ENCODE measurements at regions not wholly inside any gene's neighbourhood (a gene's known extent, or its start where the extent isn't known, plus 50 kb on each side); places are given as distances from the start of the nearest gene placed in this dataset.
"Not testable (repeated sequence)": the region's sequence is repeated elsewhere in the genome, so short reads cannot be mapped to it uniquely, and the experiment has no call there.

DNA sequence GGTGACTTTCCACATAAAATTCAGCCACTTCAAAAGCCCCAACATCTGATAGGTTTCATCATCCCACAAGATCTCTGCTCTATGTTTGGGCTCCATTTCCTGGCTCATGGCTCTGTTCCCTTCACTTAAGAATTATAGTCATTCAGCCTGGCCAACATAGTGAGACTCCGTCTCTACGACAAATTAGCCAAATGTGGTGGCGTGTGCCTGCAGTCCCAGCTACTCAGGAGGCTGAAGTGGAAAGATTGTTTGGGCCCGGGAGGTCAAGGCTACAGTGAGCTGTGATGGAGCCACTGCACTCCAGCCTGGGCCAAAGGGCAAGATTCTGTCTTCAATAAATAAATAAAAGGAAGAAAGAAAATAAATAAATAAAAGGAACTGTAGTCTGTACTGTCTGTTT is 57.9 kb upstream of the CTSV start:
- no peak for DNase-seq

DNA sequence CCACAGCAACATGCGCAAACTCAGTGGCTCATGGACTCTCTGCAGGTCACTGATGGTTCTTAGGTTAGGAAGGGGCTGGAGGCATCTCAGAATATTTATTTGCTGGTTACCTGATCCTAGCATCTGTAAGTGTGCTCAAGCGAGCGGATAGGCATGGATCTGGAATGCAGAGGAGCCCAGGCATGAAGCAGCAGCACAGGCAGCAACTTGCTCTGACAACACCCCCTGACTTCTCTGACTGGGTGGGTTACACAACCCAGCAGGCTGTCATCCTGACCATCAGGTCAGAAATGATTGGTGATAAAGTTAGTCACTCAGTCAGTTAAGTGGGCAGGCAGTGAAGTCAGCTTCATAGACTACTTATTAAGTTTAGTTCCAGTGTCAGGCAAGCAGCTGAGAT is 50.4 kb upstream of the CTSV start:
- not testable (repeated sequence) for DNase-seq
